Trophoblast cell (in vitro differentiated cells and primary cell): ENCODE measurements at regions not wholly inside any gene's neighbourhood (a gene's known extent, or its start where the extent isn't known, plus 50 kb on each side); places are given as distances from the start of the nearest gene placed in this dataset.

Experiments used
- DNase-seq, 2 donors: peaks; one replicate each; pipeline ENCODE4 v3.0.0-alpha.2; 2016
- H2AFZ ChIP-seq: 2 replicates; pipeline ENCODE4 v1.6.1; 2013; ENCODE audit warnings: low read length, moderate library complexity, mild to moderate bottlenecking; ENCODE audit not compliant: insufficient read depth, poor library complexity
- H2AK5ac ChIP-seq: 2 replicates; pipeline ENCODE4 v1.6.1; 2013; ENCODE audit warnings: mild to moderate bottlenecking, low read length
- H2BK120ac ChIP-seq: 2 replicates; pipeline ENCODE4 v1.6.1; 2013; ENCODE audit warnings: low read length, mild to moderate bottlenecking, moderate library complexity; ENCODE audit not compliant: insufficient read depth, poor library complexity
- H2BK12ac ChIP-seq: 2 replicates; pipeline ENCODE4 v1.6.1; 2013; ENCODE audit warnings: mild to moderate bottlenecking, low read length, moderate library complexity
- H2BK5ac ChIP-seq: 2 replicates; pipeline ENCODE4 v1.6.1; 2013; ENCODE audit warnings: low read length, low read depth, moderate library complexity, mild to moderate bottlenecking; ENCODE audit not compliant: poor library complexity
- H3K14ac ChIP-seq: 2 replicates; pipeline ENCODE4 v1.6.1; 2013; ENCODE audit warnings: mild to moderate bottlenecking, low read length
- H3K18ac ChIP-seq: 2 replicates; pipeline ENCODE4 v1.6.1; 2013; ENCODE audit warnings: mild to moderate bottlenecking, low read length
- H3K23ac ChIP-seq: 2 replicates; pipeline ENCODE4 v1.6.1; 2013; ENCODE audit warnings: low read length
- H3K27ac ChIP-seq: 2 replicates; pipeline ENCODE4 v1.5.1; 2013; ENCODE audit warnings: low read depth, mild to moderate bottlenecking, inconsistent platforms, low read length, moderate library complexity
- H3K27me3 ChIP-seq: 2 replicates; pipeline ENCODE4 v1.6.1; 2013; ENCODE audit warnings: inconsistent platforms, mild to moderate bottlenecking, low read length, moderate library complexity; ENCODE audit not compliant: insufficient read depth
- H3K36me3 ChIP-seq, 2 experiments: 1 replicate in 1 of 2; 2 replicates in 1 of 2; pipeline ENCODE4 v1.6.1; 2013; ENCODE audit warnings: low read length in 2 of 2, mild to moderate bottlenecking in 2 of 2, moderate library complexity in 1 of 2; ENCODE audit not compliant: insufficient read depth in 2 of 2, control insufficient read depth in 1 of 2
- H3K4ac ChIP-seq: 2 replicates; pipeline ENCODE4 v1.6.1; 2013; ENCODE audit warnings: low read depth, mild to moderate bottlenecking, low read length, moderate library complexity
- H3K4me1 ChIP-seq, 2 experiments: 1 replicate in 1 of 2; 2 replicates in 1 of 2; pipeline ENCODE4 v1.6.1; 2013; ENCODE audit warnings: low read length in 2 of 2, mild to moderate bottlenecking in 2 of 2, moderate library complexity in 1 of 2; ENCODE audit not compliant: insufficient read depth in 2 of 2, control insufficient read depth in 1 of 2
- H3K4me2 ChIP-seq: 2 replicates; pipeline ENCODE4 v1.6.1; 2013; ENCODE audit warnings: inconsistent platforms, mild to moderate bottlenecking, low read length, moderate library complexity
- H3K4me3 ChIP-seq: 2 replicates; pipeline ENCODE4 v1.5.1; 2013; ENCODE audit warnings: mild to moderate bottlenecking, low read depth, low read length, inconsistent platforms
- H3K79me1 ChIP-seq: one replicate; pipeline ENCODE4 v1.6.1; 2013; ENCODE audit warnings: low read length
- H3K79me2 ChIP-seq: 2 replicates; pipeline ENCODE4 v1.6.1; 2013; ENCODE audit warnings: low read length, mild to moderate bottlenecking; ENCODE audit not compliant: control insufficient read depth, insufficient read depth, poor library complexity
- H3K9ac ChIP-seq: 2 replicates; pipeline ENCODE4 v1.6.1; 2013; ENCODE audit warnings: mild to moderate bottlenecking, low read length
- H3K9me3 ChIP-seq: 2 replicates; pipeline ENCODE4 v1.6.1; 2013; ENCODE audit warnings: low read depth, mild to moderate bottlenecking, control low read depth, inconsistent platforms, low read length; ENCODE audit not compliant: insufficient read depth
- H4K12ac ChIP-seq: 2 replicates; pipeline ENCODE4 v1.6.1; 2013; ENCODE audit warnings: low read depth, mild to moderate bottlenecking, low read length, moderate library complexity
- H4K8ac ChIP-seq: 2 replicates; pipeline ENCODE4 v1.6.1; 2013; ENCODE audit warnings: low read depth, mild to moderate bottlenecking, low read length, moderate library complexity
- H4K91ac ChIP-seq: one replicate; pipeline ENCODE4 v1.6.1; 2013; ENCODE audit warnings: low read depth, mild to moderate bottlenecking, low read length, moderate library complexity
- WGBS: extraction: QIAGEN DNeasy Blood & Tissue Kit; methylation state at CpG from one replicate; pipeline ENCODE4 v1.1.7; 2013; ENCODE audit warnings: missing lambda C conversion rate; ENCODE audit not compliant: insufficient read length, insufficient coverage; ENCODE audit errors: extremely low coverage; 5-methylcytosine and 5-hydroxymethylcytosine counted together

GRCh38 chr13:83298617-83299016 is 583.7 kb downstream of the SLITRK1 start:
- no CpG with 5 or more reads among the region's 1 CpG for WGBS

GRCh38 chr13:83297586-83298290 is 584.5 kb downstream of the SLITRK1 start:
- DNase-seq, result no peak
- H4K8ac ChIP-seq, result no peak overlapping the region
- no peak overlapping the region for H2AK5ac ChIP-seq
- H3K4me1 ChIP-seq, result no peaks in the 10 kb centered on the region
- H3K36me3 ChIP-seq, result no peaks in the 10 kb centered on the region
- H3K4me2 ChIP-seq, result no peak overlapping the region
- no peaks in the 10 kb centered on the region for H3K79me2 ChIP-seq
- H4K91ac ChIP-seq, result no peak overlapping the region
- no peak overlapping the region for H3K4me3 ChIP-seq
- no peaks in the 10 kb centered on the region for H3K27me3 ChIP-seq
- H3K79me1 ChIP-seq, result no peaks in the 10 kb centered on the region
- H2BK120ac ChIP-seq, result no peak overlapping the region
- H2AFZ ChIP-seq, result no peak overlapping the region
- H3K27ac ChIP-seq, result no peak overlapping the region
- no peak overlapping the region for H2BK12ac ChIP-seq
- no CpG with 5 or more reads among the region's 8 CpGs for WGBS
- H3K18ac ChIP-seq, result no peak overlapping the region
- H2BK5ac ChIP-seq, result no peak overlapping the region
- H3K9me3 ChIP-seq, result no peaks in the 10 kb centered on the region
- no peak overlapping the region for H3K14ac ChIP-seq
- H3K9ac ChIP-seq, result no peak overlapping the region
- H3K4ac ChIP-seq, result no peak overlapping the region
- H4K12ac ChIP-seq, result no peak overlapping the region
- H3K23ac ChIP-seq, result no peak overlapping the region

More at GRCh38 chr13:83298617-83299016, 583.7 kb downstream of the SLITRK1 start:
- Histone ChIP-seq H3K27me3 (no peaks in the 10 kb centered on the region), H3K23ac (no peak overlapping the region), H4K12ac (no peak overlapping the region), H3K4ac (no peak overlapping the region), H3K79me1 (no peaks in the 10 kb centered on the region), H2AFZ (no peak overlapping the region), H3K4me2 (no peak overlapping the region), H3K18ac (no peak overlapping the region), H3K14ac (no peak overlapping the region), H3K27ac (no peak overlapping the region), H2BK5ac (no peak overlapping the region), H2BK12ac (no peak overlapping the region), H3K9ac (no peak overlapping the region), H3K36me3 (no peaks in the 10 kb centered on the region), H2AK5ac (no peak overlapping the region), H3K4me1 (no peaks in the 10 kb centered on the region), H2BK120ac (no peak overlapping the region), H3K9me3 (no peaks in the 10 kb centered on the region), H4K91ac (no peak overlapping the region), H3K4me3 (no peak overlapping the region), H4K8ac (no peak overlapping the region), H3K79me2 (no peaks in the 10 kb centered on the region)
- no peak for DNase-seq

- Histone ChIP-seq H3K4me1 (no peaks in the 10 kb centered on the region), H3K79me2 (no peaks in the 10 kb centered on the region), H3K4ac (no peak overlapping the region), H4K8ac (no peak overlapping the region), H3K36me3 (no peaks in the 10 kb centered on the region), H3K79me1 (no peaks in the 10 kb centered on the region), H2BK5ac (no peak overlapping the region), H3K9ac (no peak overlapping the region), H2AK5ac (no peak overlapping the region), H4K12ac (no peak overlapping the region), H3K9me3 (no peaks in the 10 kb centered on the region), H2AFZ (no peak overlapping the region), H3K4me3 (no peak overlapping the region), H2BK12ac (no peak overlapping the region), H3K23ac (no peak overlapping the region), H3K27ac (no peak overlapping the region), H3K27me3 (no peaks in the 10 kb centered on the region), H3K18ac (no peak overlapping the region), H3K4me2 (no peak overlapping the region), H4K91ac (no peak overlapping the region), H2BK120ac (no peak overlapping the region), H3K14ac (no peak overlapping the region)
- DNase-seq, result no peak
These were observed 586.6 kb downstream of the SLITRK1 start for GRCh38 chr13:83295686-83296085.

GRCh38 chr13:83286737-83287136 is 595.5 kb downstream of the SLITRK1 start:
- Histone ChIP-seq H2BK12ac (no peak overlapping the region), H3K79me2 (no peaks in the 10 kb centered on the region), H3K36me3 (no peaks in the 10 kb centered on the region), H3K18ac (no peak overlapping the region), H3K4ac (no peak overlapping the region), H3K4me1 (no peaks in the 10 kb centered on the region), H3K23ac (no peak overlapping the region), H3K27ac (no peak overlapping the region), H4K8ac (no peak overlapping the region), H4K12ac (no peak overlapping the region), H3K4me2 (no peak overlapping the region), H3K9ac (no peak overlapping the region), H3K4me3 (no peak overlapping the region), H3K27me3 (no peaks in the 10 kb centered on the region), H3K14ac (no peak overlapping the region), H4K91ac (no peak overlapping the region), H2BK120ac (no peak overlapping the region), H2AK5ac (no peak overlapping the region), H3K9me3 (no peaks in the 10 kb centered on the region), H3K79me1 (no peaks in the 10 kb centered on the region), H2BK5ac (no peak overlapping the region), H2AFZ (no peak overlapping the region)
- DNase-seq, result no peak
